ENCODE measurements at regions not wholly inside any gene's neighbourhood (a gene's known extent, or its start where the extent isn't known, plus 50 kb on each side); places are given as distances from the start of the nearest gene placed in this dataset.

GRCh38 chr1:4485878-4486277 is 168.5 kb upstream of the AJAP1 start:
- TF ChIP-seq CTCF (IDR thresholded peaks at IDR 0.05; ENCODE audit: extremely low read depth in 1 of 2, insufficient read depth in 1 of 2, low read depth in 1 of 2, low read length in 2 of 2): no peak
- TF ChIP-seq EZH2 (IDR thresholded peaks at IDR 0.05; ENCODE audit: borderline replicate concordance, low read depth, low read length, severe bottlenecking): no peak
- TF ChIP-seq POLR2A (IDR thresholded peaks at IDR 0.05; ENCODE audit: low read depth, low read length): no peak
- TF ChIP-seq MAX (IDR thresholded peaks at IDR 0.05; ENCODE audit: insufficient read depth, insufficient read length): no peak
- TF ChIP-seq POLR2AphosphoS5 (IDR thresholded peaks at IDR 0.05; ENCODE audit: insufficient read depth, low read depth, low read length): no peak
- no peak for TF ChIP-seq MYC (IDR thresholded peaks at IDR 0.05; ENCODE audit: low read depth, low read length)
